Tibial nerve (tissue), 3 donors: ENCODE measurements at regions not wholly inside any gene's neighbourhood (a gene's known extent, or its start where the extent isn't known, plus 50 kb on each side); places are given as distances from the start of the nearest gene placed in this dataset.

Source experiments
- POLR2A ChIP-seq, 2 donors: fragments of 450-650 bp; IDR thresholded peaks; one replicate each; pipeline ENCODE4 v1.6.1; 2017; ENCODE audit warnings: antibody characterized with exemption in 2 of 2, mild to moderate bottlenecking in 2 of 2, moderate library complexity in 2 of 2
- TF ChIP-seq, protein P1 (sequence below), 5 experiments: fragments of 200-600 bp in 3 of 5; fragments of 450-650 bp in 2 of 5; sonication (generic) in 3 of 5; IDR thresholded peaks; one replicate each; pipeline ENCODE4 v1.5.1; 2016 to 2019; ENCODE audit warnings: antibody characterized with exemption in 5 of 5, mild to moderate bottlenecking in 3 of 5, moderate library complexity in 2 of 5

DNA sequence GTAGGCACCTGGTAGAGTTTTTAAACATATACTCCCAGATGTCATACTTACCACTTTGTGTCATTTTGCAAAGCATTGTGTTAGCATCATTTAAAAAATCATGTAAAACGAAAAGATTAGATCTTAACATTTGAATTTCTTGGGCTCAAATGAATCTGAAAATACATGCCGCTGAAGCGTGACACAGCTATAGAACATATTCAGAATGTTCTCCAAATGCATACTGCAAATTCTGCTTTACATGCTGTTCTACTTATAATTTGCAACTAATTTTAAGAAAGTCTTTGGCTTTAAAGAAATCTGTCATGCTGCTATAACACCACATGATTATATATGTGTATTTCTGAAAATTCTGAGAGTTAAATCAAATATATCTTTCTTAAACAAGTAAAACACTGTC, 109.2 kb upstream of the CAV2 start:
- TF ChIP-seq, protein P1, sequence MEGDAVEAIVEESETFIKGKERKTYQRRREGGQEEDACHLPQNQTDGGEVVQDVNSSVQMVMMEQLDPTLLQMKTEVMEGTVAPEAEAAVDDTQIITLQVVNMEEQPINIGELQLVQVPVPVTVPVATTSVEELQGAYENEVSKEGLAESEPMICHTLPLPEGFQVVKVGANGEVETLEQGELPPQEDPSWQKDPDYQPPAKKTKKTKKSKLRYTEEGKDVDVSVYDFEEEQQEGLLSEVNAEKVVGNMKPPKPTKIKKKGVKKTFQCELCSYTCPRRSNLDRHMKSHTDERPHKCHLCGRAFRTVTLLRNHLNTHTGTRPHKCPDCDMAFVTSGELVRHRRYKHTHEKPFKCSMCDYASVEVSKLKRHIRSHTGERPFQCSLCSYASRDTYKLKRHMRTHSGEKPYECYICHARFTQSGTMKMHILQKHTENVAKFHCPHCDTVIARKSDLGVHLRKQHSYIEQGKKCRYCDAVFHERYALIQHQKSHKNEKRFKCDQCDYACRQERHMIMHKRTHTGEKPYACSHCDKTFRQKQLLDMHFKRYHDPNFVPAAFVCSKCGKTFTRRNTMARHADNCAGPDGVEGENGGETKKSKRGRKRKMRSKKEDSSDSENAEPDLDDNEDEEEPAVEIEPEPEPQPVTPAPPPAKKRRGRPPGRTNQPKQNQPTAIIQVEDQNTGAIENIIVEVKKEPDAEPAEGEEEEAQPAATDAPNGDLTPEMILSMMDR (IDR thresholded peaks at IDR 0.05), result no peak
- TF ChIP-seq POLR2A (IDR thresholded peaks at IDR 0.05), result no peak
